ENCODE measurements at regions not wholly inside any gene's neighbourhood (a gene's known extent, or its start where the extent isn't known, plus 50 kb on each side); places are given as distances from the start of the nearest gene placed in this dataset.

GRCh38 chr13:29909081-29909730 lies 58.8 kb upstream of the UBL3 start:
- DNase-seq (ENCODE audit: low read depth): no peak
- no peak overlapping the region for H3K4me3 ChIP-seq (ENCODE audit: control insufficient read depth, low read depth, low read length)
- no peak for TF ChIP-seq CTCF (IDR thresholded peaks at IDR 0.05; ENCODE audit: control insufficient read depth, insufficient read depth, low read depth, low read length, missing control alignments)

GRCh38 chr13:29908416-29909080 lies 58.1 kb upstream of the UBL3 start:
- no peak for TF ChIP-seq CTCF (IDR thresholded peaks at IDR 0.05; ENCODE audit: control insufficient read depth, insufficient read depth, low read depth, low read length, missing control alignments)
- DNase-seq (ENCODE audit: low read depth): no peak

GRCh38 chr13:29907670-29908069 lies 57.3 kb upstream of the UBL3 start:
- no peak overlapping the region for H3K4me3 ChIP-seq (ENCODE audit: control insufficient read depth, low read depth, low read length)
- TF ChIP-seq CTCF (IDR thresholded peaks at IDR 0.05; ENCODE audit: control insufficient read depth, insufficient read depth, low read depth, low read length, missing control alignments): no peak
- no peak for DNase-seq (ENCODE audit: low read depth)

More at GRCh38 chr13:29908416-29909080, 58.1 kb upstream of the UBL3 start:
- no peak overlapping the region for H3K4me3 ChIP-seq (ENCODE audit: control insufficient read depth, low read depth, low read length)

GRCh38 chr13:29906432-29907011 lies 56.1 kb upstream of the UBL3 start:
- no peak for TF ChIP-seq CTCF (IDR thresholded peaks at IDR 0.05; ENCODE audit: control insufficient read depth, insufficient read depth, low read depth, low read length, missing control alignments)
- no peak overlapping the region for H3K4me3 ChIP-seq (ENCODE audit: control insufficient read depth, low read depth, low read length)

GRCh38 chr13:29905845-29906244 lies 55.4 kb upstream of the UBL3 start:
- no peak overlapping the region for H3K4me3 ChIP-seq (ENCODE audit: control insufficient read depth, low read depth, low read length)
- no peak for DNase-seq (ENCODE audit: low read depth)
- TF ChIP-seq CTCF (IDR thresholded peaks at IDR 0.05; ENCODE audit: control insufficient read depth, insufficient read depth, low read depth, low read length, missing control alignments): no peak

More at GRCh38 chr13:29906432-29907011, 56.1 kb upstream of the UBL3 start:
- no peak for DNase-seq (ENCODE audit: low read depth)

- no peak for DNase-seq (ENCODE audit: low read depth)
- no peak overlapping the region for H3K4me3 ChIP-seq (ENCODE audit: control insufficient read depth, low read depth, low read length)
- no peak for TF ChIP-seq CTCF (IDR thresholded peaks at IDR 0.05; ENCODE audit: control insufficient read depth, insufficient read depth, low read depth, low read length, missing control alignments)
Measured at GRCh38 chr13:29903996-29904395, 53.6 kb upstream of the UBL3 start.
